ENCODE measurements at regions not wholly inside any gene's neighbourhood (a gene's known extent, or its start where the extent isn't known, plus 50 kb on each side); places are given as distances from the start of the nearest gene placed in this dataset.
"Not testable (repeated sequence)": the region's sequence is repeated elsewhere in the genome, so short reads cannot be mapped to it uniquely, and the experiment has no call there.

- Histone ChIP-seq H3K27ac (no peak overlapping the region), H3K27me3 (no peaks in the 10 kb centered on the region), H3K9me3 (no peaks in the 10 kb centered on the region), H3K4me3 (no peak overlapping the region), H3K4me1 (ENCODE audit: insufficient read depth) (no peaks in the 10 kb centered on the region), H3K36me3 (no peaks in the 10 kb centered on the region)
- 89 to 91% (median 90%) methylated on average over 2 of the region's 2 CpGs for WGBS, 3 donors
- TF ChIP-seq POLR2A (IDR thresholded peaks at IDR 0.05): no peak
- TF ChIP-seq, protein P1, sequence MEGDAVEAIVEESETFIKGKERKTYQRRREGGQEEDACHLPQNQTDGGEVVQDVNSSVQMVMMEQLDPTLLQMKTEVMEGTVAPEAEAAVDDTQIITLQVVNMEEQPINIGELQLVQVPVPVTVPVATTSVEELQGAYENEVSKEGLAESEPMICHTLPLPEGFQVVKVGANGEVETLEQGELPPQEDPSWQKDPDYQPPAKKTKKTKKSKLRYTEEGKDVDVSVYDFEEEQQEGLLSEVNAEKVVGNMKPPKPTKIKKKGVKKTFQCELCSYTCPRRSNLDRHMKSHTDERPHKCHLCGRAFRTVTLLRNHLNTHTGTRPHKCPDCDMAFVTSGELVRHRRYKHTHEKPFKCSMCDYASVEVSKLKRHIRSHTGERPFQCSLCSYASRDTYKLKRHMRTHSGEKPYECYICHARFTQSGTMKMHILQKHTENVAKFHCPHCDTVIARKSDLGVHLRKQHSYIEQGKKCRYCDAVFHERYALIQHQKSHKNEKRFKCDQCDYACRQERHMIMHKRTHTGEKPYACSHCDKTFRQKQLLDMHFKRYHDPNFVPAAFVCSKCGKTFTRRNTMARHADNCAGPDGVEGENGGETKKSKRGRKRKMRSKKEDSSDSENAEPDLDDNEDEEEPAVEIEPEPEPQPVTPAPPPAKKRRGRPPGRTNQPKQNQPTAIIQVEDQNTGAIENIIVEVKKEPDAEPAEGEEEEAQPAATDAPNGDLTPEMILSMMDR (IDR thresholded peaks at IDR 0.05): no peak
- TF ChIP-seq EP300 (IDR thresholded peaks at IDR 0.05): no peak
- intact Hi-C loops (cut with DNase I): no loop called here
- DNase-seq: no peak
Measured at GRCh38 chr6:146928503-146928902, 275.7 kb upstream of the STXBP5 start.

GRCh38 chr6:146931214-146931613, 273.0 kb upstream of the STXBP5 start:
- Histone ChIP-seq H3K4me3 (no peak overlapping the region), H3K9me3 (no peaks in the 10 kb centered on the region), H3K27ac (no peak overlapping the region), H3K4me1 (ENCODE audit: insufficient read depth) (no peaks in the 10 kb centered on the region), H3K27me3 (no peaks in the 10 kb centered on the region), H3K36me3 (no peaks in the 10 kb centered on the region)
- intact Hi-C loops (cut with DNase I): no loop called here
- no peak for DNase-seq
- TF ChIP-seq EP300 (IDR thresholded peaks at IDR 0.05): no peak
- TF ChIP-seq, protein P1 (IDR thresholded peaks at IDR 0.05): no peak
- TF ChIP-seq POLR2A (IDR thresholded peaks at IDR 0.05): no peak
- WGBS, 3 donors: 95 to 100% (median 97%) methylated on average over 1 of the region's 1 CpG

DNA sequence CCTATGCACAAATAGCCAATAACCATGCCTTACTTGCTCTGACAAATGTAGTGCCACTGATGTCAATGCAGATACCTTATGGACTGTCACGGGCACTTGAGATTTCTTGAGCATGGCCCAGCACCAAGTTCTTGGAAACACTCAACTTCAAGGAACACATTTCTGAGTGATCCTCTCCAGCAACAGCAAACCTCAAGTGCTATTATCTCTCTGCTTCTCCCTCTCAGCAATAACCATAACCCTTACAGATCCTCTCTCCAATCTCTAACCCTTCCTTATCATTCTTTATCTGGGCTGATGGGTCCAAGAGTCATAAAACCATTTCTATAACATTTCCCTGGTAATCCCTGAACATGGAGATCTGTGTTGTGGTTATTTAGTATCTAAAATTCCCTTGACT, 266.9 kb upstream of the STXBP5 start:
- TF ChIP-seq POLR2A (IDR thresholded peaks at IDR 0.05) (no peak), EP300 (IDR thresholded peaks at IDR 0.05) (no peak)
- TF ChIP-seq, protein P1 (IDR thresholded peaks at IDR 0.05): no peak

GRCh38 chr6:146938266-146938665, 266.0 kb upstream of the STXBP5 start:
- WGBS, 3 donors: 2 to 10% (median 8%) methylated on average over 1 of the region's 1 CpG
- no peak for TF ChIP-seq POLR2A (IDR thresholded peaks at IDR 0.05)
- TF ChIP-seq, protein P1 (IDR thresholded peaks at IDR 0.05): no peak
- no peak for TF ChIP-seq EP300 (IDR thresholded peaks at IDR 0.05)

More for the DNA sequence above, 266.9 kb upstream of the STXBP5 start:
- Histone ChIP-seq H3K36me3 (no peaks in the 10 kb centered on the region), H3K9me3 (no peaks in the 10 kb centered on the region), H3K27ac (no peak overlapping the region), H3K27me3 (no peaks in the 10 kb centered on the region), H3K4me3 (no peak overlapping the region), H3K4me1 (ENCODE audit: insufficient read depth) (no peaks in the 10 kb centered on the region)
- 86 to 96% (median 94%) methylated on average over 1 of the region's 1 CpG for WGBS, 3 donors
- intact Hi-C loops (cut with DNase I): no loop called here
- DNase-seq: no peak

GRCh38 chr6:146939456-146939855, 264.8 kb upstream of the STXBP5 start:
- H3K36me3 ChIP-seq; DNase-seq; H3K9me3 ChIP-seq; H3K27me3 ChIP-seq; H3K4me1 ChIP-seq (ENCODE audit: insufficient read depth); H3K27ac ChIP-seq; intact Hi-C loops (cut with DNase I); H3K4me3 ChIP-seq: not testable (repeated sequence)
- 89 to 91% (median 89%) methylated on average over 6 of the region's 6 CpGs for WGBS, 3 donors

More at GRCh38 chr6:146938266-146938665, 266.0 kb upstream of the STXBP5 start:
- no peaks in the 10 kb centered on the region for H3K9me3 ChIP-seq
- intact Hi-C loops (cut with DNase I): no loop called here
- no peaks in the 10 kb centered on the region for H3K27me3 ChIP-seq
- H3K27ac ChIP-seq: no peak overlapping the region
- H3K4me3 ChIP-seq: no peak overlapping the region
- H3K36me3 ChIP-seq: no peaks in the 10 kb centered on the region
- H3K4me1 ChIP-seq (ENCODE audit: insufficient read depth): no peaks in the 10 kb centered on the region
- DNase-seq: no peak

All from ovary (tissue), 7 donors.